ENCODE measurements at regions not wholly inside any gene's neighbourhood (a gene's known extent, or its start where the extent isn't known, plus 50 kb on each side); places are given as distances from the start of the nearest gene placed in this dataset.

DNA sequence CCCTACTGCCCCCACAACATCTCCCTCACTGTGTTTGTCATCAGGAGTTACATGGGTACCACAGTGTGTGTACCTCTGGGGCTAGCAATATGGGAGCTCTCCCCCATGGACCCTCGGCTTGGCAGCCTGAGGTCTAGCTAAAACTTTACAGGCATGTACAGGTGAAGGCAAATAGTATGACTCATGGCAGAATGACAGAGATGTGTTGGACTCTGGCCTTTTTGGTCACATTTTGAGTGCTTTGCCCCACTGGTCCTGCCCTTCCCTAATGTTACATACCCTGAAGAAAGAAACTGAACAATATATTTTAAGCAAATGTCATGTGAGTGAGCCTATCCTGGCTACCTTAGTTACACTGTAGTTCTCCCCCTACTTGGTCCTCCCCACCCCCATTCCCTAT is 124.0 kb downstream of the NGF start:
- no peak for TF ChIP-seq EZH2 (IDR thresholded peaks at IDR 0.05; ENCODE audit: borderline replicate concordance, low read length)
- TF ChIP-seq, protein P1, sequence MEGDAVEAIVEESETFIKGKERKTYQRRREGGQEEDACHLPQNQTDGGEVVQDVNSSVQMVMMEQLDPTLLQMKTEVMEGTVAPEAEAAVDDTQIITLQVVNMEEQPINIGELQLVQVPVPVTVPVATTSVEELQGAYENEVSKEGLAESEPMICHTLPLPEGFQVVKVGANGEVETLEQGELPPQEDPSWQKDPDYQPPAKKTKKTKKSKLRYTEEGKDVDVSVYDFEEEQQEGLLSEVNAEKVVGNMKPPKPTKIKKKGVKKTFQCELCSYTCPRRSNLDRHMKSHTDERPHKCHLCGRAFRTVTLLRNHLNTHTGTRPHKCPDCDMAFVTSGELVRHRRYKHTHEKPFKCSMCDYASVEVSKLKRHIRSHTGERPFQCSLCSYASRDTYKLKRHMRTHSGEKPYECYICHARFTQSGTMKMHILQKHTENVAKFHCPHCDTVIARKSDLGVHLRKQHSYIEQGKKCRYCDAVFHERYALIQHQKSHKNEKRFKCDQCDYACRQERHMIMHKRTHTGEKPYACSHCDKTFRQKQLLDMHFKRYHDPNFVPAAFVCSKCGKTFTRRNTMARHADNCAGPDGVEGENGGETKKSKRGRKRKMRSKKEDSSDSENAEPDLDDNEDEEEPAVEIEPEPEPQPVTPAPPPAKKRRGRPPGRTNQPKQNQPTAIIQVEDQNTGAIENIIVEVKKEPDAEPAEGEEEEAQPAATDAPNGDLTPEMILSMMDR (IDR thresholded peaks at IDR 0.05; ENCODE audit: low read length) = no peak
- H3K79me2 ChIP-seq (ENCODE audit: insufficient read depth, low read length) = no peaks in the 10 kb centered on the region
- H3K9me2 ChIP-seq (ENCODE audit: low read depth, low read length) = no peaks in the 10 kb centered on the region
- no peaks in the 10 kb centered on the region for H3K27me3 ChIP-seq (ENCODE audit: insufficient read depth, low read length)
- H3K4me3 ChIP-seq (ENCODE audit: low read depth, low read length, poor library complexity, severe bottlenecking) = no peak overlapping the region
- no peaks in the 10 kb centered on the region for H3K4me1 ChIP-seq (ENCODE audit: insufficient read depth, low read length, severe bottlenecking)
- H3K9ac ChIP-seq (ENCODE audit: low read length) = no peak overlapping the region
- no peak overlapping the region for H3K27ac ChIP-seq (ENCODE audit: low read depth, low read length, poor library complexity, severe bottlenecking)
- H2AFZ ChIP-seq (ENCODE audit: low read length) = no peak overlapping the region
- H4K20me1 ChIP-seq (ENCODE audit: insufficient read depth, low read length) = no peaks in the 10 kb centered on the region
- H3F3A ChIP-seq (ENCODE audit: insufficient read depth, low read length) = no peaks in the 10 kb centered on the region
- H3K4me2 ChIP-seq (ENCODE audit: low read length) = no peak overlapping the region
- H3K36me3 ChIP-seq (ENCODE audit: insufficient read depth, low read length) = no peaks in the 10 kb centered on the region
- H3K9me3 ChIP-seq (ENCODE audit: low read length) = no peaks in the 10 kb centered on the region

DNA sequence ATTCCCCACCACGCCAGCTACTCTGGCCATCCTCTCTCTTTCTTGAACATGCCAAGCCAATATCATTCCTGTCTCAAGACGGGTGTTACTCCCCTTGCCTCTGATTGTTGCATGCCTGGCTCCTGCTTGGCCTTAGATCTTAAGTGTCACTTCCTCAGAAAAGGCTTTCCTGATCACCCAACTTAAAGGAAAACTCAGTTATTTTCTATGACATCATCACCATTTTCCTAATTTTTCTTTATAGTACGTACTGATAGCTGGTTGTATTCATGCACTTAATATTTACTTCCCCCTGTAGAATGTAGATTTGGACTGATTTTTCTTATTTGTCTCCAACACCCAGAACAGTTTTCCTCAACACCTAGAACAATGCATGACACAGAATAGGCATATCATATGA is 123.8 kb upstream of the TSPAN2 start:
- TF ChIP-seq, protein P1 (IDR thresholded peaks at IDR 0.05; ENCODE audit: low read length) = no peak
- TF ChIP-seq EZH2 (IDR thresholded peaks at IDR 0.05; ENCODE audit: borderline replicate concordance, low read length) = no peak
- H3F3A ChIP-seq (ENCODE audit: insufficient read depth, low read length) = no peaks in the 10 kb centered on the region
- no peaks in the 10 kb centered on the region for H3K4me1 ChIP-seq (ENCODE audit: insufficient read depth, low read length, severe bottlenecking)
- no peak overlapping the region for H2AFZ ChIP-seq (ENCODE audit: low read length)
- H3K36me3 ChIP-seq (ENCODE audit: insufficient read depth, low read length) = no peaks in the 10 kb centered on the region
- no peaks in the 10 kb centered on the region for H4K20me1 ChIP-seq (ENCODE audit: insufficient read depth, low read length)
- H3K27me3 ChIP-seq (ENCODE audit: insufficient read depth, low read length) = no peaks in the 10 kb centered on the region
- H3K27ac ChIP-seq (ENCODE audit: low read depth, low read length, poor library complexity, severe bottlenecking) = no peak overlapping the region
- H3K79me2 ChIP-seq (ENCODE audit: insufficient read depth, low read length) = no peaks in the 10 kb centered on the region
- no peak overlapping the region for H3K4me3 ChIP-seq (ENCODE audit: low read depth, low read length, poor library complexity, severe bottlenecking)
- H3K9me2 ChIP-seq (ENCODE audit: low read depth, low read length) = no peaks in the 10 kb centered on the region
- no peak overlapping the region for H3K4me2 ChIP-seq (ENCODE audit: low read length)
- no peaks in the 10 kb centered on the region for H3K9me3 ChIP-seq (ENCODE audit: low read length)
- no peak overlapping the region for H3K9ac ChIP-seq (ENCODE audit: low read length)

DNA sequence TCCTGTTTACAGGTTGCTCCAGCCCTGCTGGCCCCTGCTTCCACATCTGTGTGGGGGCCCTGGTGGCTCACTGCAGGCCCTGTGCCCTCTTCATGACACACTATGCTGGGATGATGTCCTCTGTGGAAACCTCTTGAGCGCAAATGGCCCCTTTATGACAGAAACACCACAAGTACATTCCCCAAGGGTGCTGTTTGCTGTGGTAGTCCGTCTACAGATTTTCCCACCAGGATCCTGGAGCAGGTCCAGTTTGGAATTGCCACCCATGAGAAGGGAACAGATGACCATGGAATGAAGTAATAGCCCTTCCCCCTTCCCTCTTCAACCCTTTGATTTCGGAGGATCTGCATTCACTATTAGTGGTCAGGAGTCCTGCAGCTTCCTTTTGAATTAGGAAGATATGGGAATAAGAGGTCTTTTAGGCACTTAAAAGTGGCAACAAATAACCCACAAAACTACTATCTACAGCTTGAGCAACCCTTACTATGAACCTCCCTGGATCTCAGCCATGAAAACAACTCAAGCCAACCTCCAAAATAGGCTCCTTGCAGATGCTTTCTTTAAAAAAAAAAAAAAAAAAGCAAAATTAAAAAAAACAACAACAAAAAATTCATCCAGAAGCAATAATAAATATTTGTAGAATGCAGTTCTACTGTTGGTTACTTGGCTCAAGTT is 121.9 kb upstream of the TSPAN2 start:
- Histone ChIP-seq H3K9me3 (ENCODE audit: low read length) (no peaks in the 10 kb centered on the region), H3K27ac (ENCODE audit: low read depth, low read length, poor library complexity, severe bottlenecking) (no peak overlapping the region), H4K20me1 (ENCODE audit: insufficient read depth, low read length) (no peaks in the 10 kb centered on the region), H3K36me3 (ENCODE audit: insufficient read depth, low read length) (no peaks in the 10 kb centered on the region), H3K4me1 (ENCODE audit: insufficient read depth, low read length, severe bottlenecking) (no peaks in the 10 kb centered on the region), H3K4me3 (ENCODE audit: low read depth, low read length, poor library complexity, severe bottlenecking) (no peak overlapping the region), H3K4me2 (ENCODE audit: low read length) (no peak overlapping the region), H2AFZ (ENCODE audit: low read length) (no peak overlapping the region), H3K9ac (ENCODE audit: low read length) (no peak overlapping the region), H3K9me2 (ENCODE audit: low read depth, low read length) (no peaks in the 10 kb centered on the region), H3F3A (ENCODE audit: insufficient read depth, low read length) (no peaks in the 10 kb centered on the region), H3K79me2 (ENCODE audit: insufficient read depth, low read length) (no peaks in the 10 kb centered on the region), H3K27me3 (ENCODE audit: insufficient read depth, low read length) (no peaks in the 10 kb centered on the region)
- TF ChIP-seq, protein P1 (IDR thresholded peaks at IDR 0.05; ENCODE audit: low read length) = no peak
- no peak for TF ChIP-seq EZH2 (IDR thresholded peaks at IDR 0.05; ENCODE audit: borderline replicate concordance, low read length)
